H1 (cell line): ENCODE measurements at regions not wholly inside any gene's neighbourhood (a gene's known extent, or its start where the extent isn't known, plus 50 kb on each side); places are given as distances from the start of the nearest gene placed in this dataset.
A peak's percentile ranks its signal among the peaks of the same experiment; 100 is the strongest.

Experiments used
- CTCF ChIA-PET: fragments of 300-600 bp; sonication (Branson Sonifier 250); formaldehyde crosslinking; loops from one replicate; lab custom pipeline; 2021; ENCODE audit not compliant: partially characterized antibody; lab: Charles Lee
- POLR2A ChIA-PET: fragments of 300-600 bp; sonication (Branson Sonifier 250); formaldehyde crosslinking; loops from one replicate; lab custom pipeline; 2021; ENCODE audit warnings: inconsistent platforms; ENCODE audit not compliant: partially characterized antibody; lab: Charles Lee
- DNase-seq, 2 experiments: peaks; one replicate each; pipeline versions ENCODE4 v3.0.0 to v3.0.0-alpha.2; 2010 to 2022; ENCODE audit warnings: low spot score in 2 of 2, low read depth in 1 of 2, mixed read lengths in 1 of 2
- FAIRE-seq: peaks from 2 replicates; lab custom pipeline; 2011; peaks lifted over from hg19 to GRCh38; lab: Jason Lieb, UNC
- H2AFZ ChIP-seq: 2 replicates; pipeline ENCODE4 v1.8.1; 2012; ENCODE audit warnings: low read length, inconsistent platforms
- H2AK5ac ChIP-seq: 2 replicates; pipeline ENCODE4 v1.6.1; 2013; ENCODE audit warnings: low read depth, low read length
- H2BK120ac ChIP-seq: replicated peaks from 2 replicates; pipeline ENCODE3; 2013; ENCODE audit warnings: low read depth, low read length, inconsistent platforms
- H2BK12ac ChIP-seq: 2 replicates; pipeline ENCODE4 v1.6.1; 2013; ENCODE audit warnings: low read depth, low read length
- H2BK15ac ChIP-seq: 2 replicates; pipeline ENCODE4 v1.6.1; 2013; ENCODE audit warnings: low read length
- H2BK20ac ChIP-seq: 2 replicates; pipeline ENCODE4 v1.6.1; 2013; ENCODE audit warnings: low read length
- H2BK5ac ChIP-seq: 2 replicates; pipeline ENCODE4 v1.6.1; 2013; ENCODE audit warnings: low read depth, low read length
- H3K14ac ChIP-seq: 2 replicates; pipeline ENCODE4 v1.6.1; 2013; ENCODE audit warnings: inconsistent platforms; ENCODE audit not compliant: insufficient read length
- H3K18ac ChIP-seq: 2 replicates; pipeline ENCODE4 v1.6.1; 2013; ENCODE audit warnings: low read length; ENCODE audit errors: extremely low read depth
- H3K23ac ChIP-seq: 2 replicates; pipeline ENCODE4 v1.6.1; 2013; ENCODE audit warnings: inconsistent platforms; ENCODE audit not compliant: insufficient read length
- H3K23me2 ChIP-seq: 2 replicates; pipeline ENCODE4 v1.6.1; 2013; ENCODE audit warnings: low read depth, low read length
- H3K27ac ChIP-seq: 2 replicates; pipeline ENCODE4 v1.6.1; 2011; ENCODE audit warnings: low read depth, low read length, inconsistent platforms
- H3K27me3 ChIP-seq, 4 experiments: replicated peaks in 1 of 4; 1 replicate in 1 of 4; 2 replicates in 3 of 4; pipeline versions ENCODE4 v1.6.1 to v1.8.1; 2011 to 2013; ENCODE audit warnings: low read length in 3 of 4, mild to moderate bottlenecking in 3 of 4, inconsistent platforms in 2 of 4, mixed read lengths in 2 of 4, moderate library complexity in 1 of 4; ENCODE audit not compliant: control insufficient read depth in 3 of 4, insufficient read depth in 3 of 4; ENCODE audit errors: extremely low read depth in 1 of 4
- H3K36me3 ChIP-seq, 4 experiments: 2 replicates each; pipeline versions ENCODE4 v1.6.1 to v1.8.1; 2011 to 2013; ENCODE audit warnings: mild to moderate bottlenecking in 4 of 4, low read length in 3 of 4, moderate library complexity in 2 of 4, control low read depth in 1 of 4, inconsistent platforms in 1 of 4; ENCODE audit not compliant: insufficient read depth in 4 of 4, control insufficient read depth in 2 of 4
- H3K4ac ChIP-seq: replicated peaks from 2 replicates; pipeline ENCODE3; 2013; ENCODE audit warnings: low read length, low read depth, mixed read lengths, inconsistent platforms; ENCODE audit not compliant: insufficient read length
- H3K4me1 ChIP-seq, 4 experiments: replicated peaks in 1 of 4; 1 replicate in 1 of 4; 2 replicates in 3 of 4; pipeline versions ENCODE4 v1.6.1 to v1.8.1; 2011 to 2013; ENCODE audit warnings: low read length in 3 of 4, inconsistent platforms in 2 of 4, mixed read lengths in 1 of 4; ENCODE audit not compliant: insufficient read depth in 4 of 4, control insufficient read depth in 3 of 4
- H3K4me2 ChIP-seq, 2 experiments: 2 replicates each; pipeline versions ENCODE4 v1.6.1 to v1.8.1; 2011 to 2013; ENCODE audit warnings: low read depth in 2 of 2, low read length in 2 of 2, control low read depth in 1 of 2, inconsistent platforms in 1 of 2, mild to moderate bottlenecking in 1 of 2; ENCODE audit not compliant: insufficient read depth in 1 of 2
- H3K4me3 ChIP-seq, 4 experiments: fragments of 200-600, 300-600 bp in 1 of 4; sonication (generic), shearing (Covaris generic), sonication (Bioruptor Twin) in 1 of 4; 2 replicates each; pipeline versions ENCODE4 v1.5.1 to v1.8.1; 2011 to 2016; ENCODE audit warnings: low read length in 4 of 4, low read depth in 3 of 4, control low read depth in 2 of 4, inconsistent platforms in 2 of 4, mild to moderate bottlenecking in 2 of 4, mixed read lengths in 1 of 4, moderate library complexity in 1 of 4; ENCODE audit not compliant: insufficient read depth in 2 of 4; ENCODE audit errors: extremely low read depth in 1 of 4
- H3K56ac ChIP-seq: replicated peaks from 2 replicates; pipeline ENCODE3; 2013; ENCODE audit warnings: low read depth, mild to moderate bottlenecking, mixed read lengths, low read length, inconsistent platforms; ENCODE audit not compliant: insufficient read length
- H3K79me1 ChIP-seq: 2 replicates; pipeline ENCODE4 v1.6.1; 2013; ENCODE audit warnings: low read depth, low read length, control low read depth
- H3K79me2 ChIP-seq, 2 experiments: 2 replicates each; pipeline versions ENCODE4 v1.6.1 to v1.8.1; 2012 to 2013; ENCODE audit warnings: low read length in 2 of 2, mild to moderate bottlenecking in 2 of 2, inconsistent platforms in 1 of 2; ENCODE audit not compliant: insufficient read depth in 2 of 2, control insufficient read depth in 1 of 2
- H3K9ac ChIP-seq, 4 experiments: replicated peaks in 1 of 4; 1 replicate in 1 of 4; 2 replicates in 3 of 4; pipeline versions ENCODE4 v1.6.1 to v1.8.1; 2011 to 2013; ENCODE audit warnings: low read depth in 3 of 4, low read length in 3 of 4, control low read depth in 2 of 4, mild to moderate bottlenecking in 2 of 4, moderate library complexity in 2 of 4, inconsistent platforms in 1 of 4; ENCODE audit errors: extremely low read depth in 1 of 4
- H3K9me3 ChIP-seq, 2 experiments: 2 replicates each; pipeline versions ENCODE4 v1.6.1 to v1.8.1; 2012 to 2013; ENCODE audit warnings: mild to moderate bottlenecking in 2 of 2, moderate library complexity in 2 of 2, control low read depth in 1 of 2, inconsistent platforms in 1 of 2, low read depth in 1 of 2, low read length in 1 of 2, mixed read lengths in 1 of 2; ENCODE audit not compliant: insufficient read depth in 2 of 2
- H4K20me1 ChIP-seq, 2 experiments: replicated peaks in 1 of 2; 2 replicates each; pipeline versions ENCODE3 to v1.8.1; 2011 to 2013; ENCODE audit warnings: inconsistent platforms in 2 of 2, low read length in 2 of 2, mild to moderate bottlenecking in 1 of 2; ENCODE audit not compliant: insufficient read depth in 2 of 2, control insufficient read depth in 1 of 2
- H4K5ac ChIP-seq: 2 replicates; pipeline ENCODE4 v1.6.1; 2013; ENCODE audit warnings: low read length, low read depth, mixed read lengths, inconsistent platforms; ENCODE audit not compliant: insufficient read length
- H4K8ac ChIP-seq: 2 replicates; pipeline ENCODE4 v1.8.0; 2013; ENCODE audit warnings: mild to moderate bottlenecking, moderate library complexity, low read length, inconsistent platforms; ENCODE audit not compliant: insufficient read depth; ENCODE audit errors: extremely low read depth
- H4K91ac ChIP-seq: replicated peaks from 2 replicates; pipeline ENCODE3; 2013; ENCODE audit warnings: low read length, mixed read lengths, inconsistent platforms; ENCODE audit not compliant: insufficient read length
- CEBPB ChIP-seq: IDR thresholded peaks from 2 replicates; pipeline ENCODE4 v1.6.1; 2012; ENCODE audit warnings: low read depth, low read length
- KDM5A ChIP-seq: fragments of 200-600 bp; IDR thresholded peaks from 2 replicates; pipeline ENCODE4 v1.7.1; 2012; ENCODE audit warnings: mild to moderate bottlenecking, low read length, inconsistent platforms, mixed read lengths
- RAD21 ChIP-seq, 2 experiments: IDR thresholded peaks in 1 of 2; conservative IDR thresholded peaks in 1 of 2; 2 replicates each; pipeline ENCODE4 v1.6.1; 2011; ENCODE audit warnings: low read depth in 2 of 2, low read length in 2 of 2, improper control_type of control experiment in 1 of 2, inconsistent platforms in 1 of 2, mild to moderate bottlenecking in 1 of 2, moderate library complexity in 1 of 2
- ZNF274 ChIP-seq: IDR thresholded peaks from 2 replicates; pipeline ENCODE4 v1.7.0; 2012; ENCODE audit warnings: low read length, borderline replicate concordance; ENCODE audit errors: extremely low read depth
- WGBS, 2 experiments: shearing (Covaris generic) in 1 of 2; methylation state at CpG; one replicate each; pipeline versions ENCODE4 v1.1.6 to v1.1.7; 2013 to 2015; ENCODE audit warnings: low lambda C conversion rate in 2 of 2, mixed read lengths in 2 of 2, inconsistent platforms in 1 of 2, low coverage in 1 of 2, missing lambda C conversion rate in 1 of 2; ENCODE audit not compliant: insufficient replicate concordance in 2 of 2, insufficient coverage in 1 of 2, insufficient read length in 1 of 2; ENCODE audit errors: extremely low coverage in 1 of 2, missing lambda C conversion rate in 1 of 2; 5-methylcytosine and 5-hydroxymethylcytosine counted together
- TF ChIP-seq, protein P1 (sequence below): IDR thresholded peaks from 2 replicates; pipeline ENCODE4 v1.6.1; 2011; ENCODE audit warnings: low read depth, mild to moderate bottlenecking, low read length; ENCODE audit not compliant: insufficient read depth
- TF ChIP-seq, protein P2 (sequence below): IDR thresholded peaks from 2 replicates; pipeline ENCODE4 v1.6.1; 2011; ENCODE audit warnings: low read length, improper control_type of control experiment

DNA sequence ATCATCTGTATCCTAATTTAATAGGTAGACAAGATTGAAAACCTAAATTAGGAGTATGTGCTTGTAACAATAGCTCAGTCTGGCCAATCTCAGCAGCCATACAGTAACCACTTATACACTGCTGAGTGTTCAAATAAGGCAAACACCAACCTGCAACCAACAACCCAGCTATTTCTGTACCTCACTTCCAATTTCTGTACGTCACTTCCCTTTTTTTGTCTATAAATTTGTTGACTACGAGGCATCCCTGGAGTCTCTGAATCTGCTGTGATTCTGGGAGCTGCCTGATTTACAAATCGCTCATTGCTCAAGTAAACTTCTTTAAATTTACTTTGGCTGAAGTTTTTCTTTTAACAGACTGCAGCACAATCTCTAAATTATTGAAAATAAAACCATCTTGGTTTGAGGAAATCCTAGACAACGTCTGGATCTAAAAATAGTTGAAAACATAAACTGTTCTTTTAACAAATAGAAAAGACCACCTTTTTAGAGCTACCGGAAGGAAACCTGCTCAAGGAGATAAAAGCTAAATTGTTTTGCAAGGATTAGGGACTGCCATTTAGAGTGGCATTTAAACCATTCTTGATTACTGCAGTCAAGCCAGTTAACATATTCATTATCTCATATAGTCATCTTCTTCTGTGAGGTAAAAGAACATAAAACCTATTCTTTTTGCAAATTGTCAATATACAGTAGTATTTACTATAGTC, 778.1 kb downstream of the SH3BGRL start:
- no peaks in the 10 kb centered on the region for H3K79me2 ChIP-seq
- H3K23me2 ChIP-seq, result no peaks in the 10 kb centered on the region
- no peaks in the 10 kb centered on the region for H3K79me1 ChIP-seq
- H2BK15ac ChIP-seq, result no peak overlapping the region
- no peak overlapping the region for H3K27ac ChIP-seq
- H3K4me1 ChIP-seq, result no peaks in the 10 kb centered on the region
- H2BK5ac ChIP-seq, result no peak overlapping the region
- no peak overlapping the region for H3K23ac ChIP-seq
- no peak overlapping the region for H3K4me2 ChIP-seq
- 87% methylated on average over 5 of the region's 5 CpGs; no CpG with 5 or more reads in 1 of the 2 experiments for WGBS, 2 experiments
- POLR2A ChIA-PET, result no interaction called here
- no peak overlapping the region for H3K14ac ChIP-seq
- H3K36me3 ChIP-seq, result no peaks in the 10 kb centered on the region
- H4K5ac ChIP-seq, result no peak overlapping the region
- no peaks in the 10 kb centered on the region for H3K27me3 ChIP-seq
- FAIRE-seq (peak; percentile 13), DNase-seq (no peak)
- no peak overlapping the region for H2BK20ac ChIP-seq
- H2AFZ ChIP-seq, result no peak overlapping the region
- no peak overlapping the region for H3K56ac ChIP-seq
- H4K20me1 ChIP-seq, result no peaks in the 10 kb centered on the region
- no peaks in the 10 kb centered on the region for H3K9me3 ChIP-seq
- H2BK12ac ChIP-seq, result no peak overlapping the region
- no peak overlapping the region for H3K4me3 ChIP-seq
- H2BK120ac ChIP-seq, result no peak overlapping the region
- no peak overlapping the region for H2AK5ac ChIP-seq
- CTCF ChIA-PET, result no interaction called here
- H3K4ac ChIP-seq, result no peak overlapping the region
- H4K91ac ChIP-seq, result no peak overlapping the region
- H3K18ac ChIP-seq, result no peak overlapping the region
- no peak for TF ChIP-seq CEBPB
- TF ChIP-seq ZNF274, result no peak
- TF ChIP-seq, protein P1, sequence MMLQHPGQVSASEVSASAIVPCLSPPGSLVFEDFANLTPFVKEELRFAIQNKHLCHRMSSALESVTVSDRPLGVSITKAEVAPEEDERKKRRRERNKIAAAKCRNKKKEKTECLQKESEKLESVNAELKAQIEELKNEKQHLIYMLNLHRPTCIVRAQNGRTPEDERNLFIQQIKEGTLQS, result no peak
- no peak for TF ChIP-seq RAD21 (IDR thresholded peaks at IDR 0.05 in 1 of 2, conservative IDR thresholded peaks at IDR 0.05 in 1 of 2; ENCODE audit: low read depth in 2 of 2, low read length in 2 of 2)
- no peak for TF ChIP-seq KDM5A
- TF ChIP-seq, protein P2, sequence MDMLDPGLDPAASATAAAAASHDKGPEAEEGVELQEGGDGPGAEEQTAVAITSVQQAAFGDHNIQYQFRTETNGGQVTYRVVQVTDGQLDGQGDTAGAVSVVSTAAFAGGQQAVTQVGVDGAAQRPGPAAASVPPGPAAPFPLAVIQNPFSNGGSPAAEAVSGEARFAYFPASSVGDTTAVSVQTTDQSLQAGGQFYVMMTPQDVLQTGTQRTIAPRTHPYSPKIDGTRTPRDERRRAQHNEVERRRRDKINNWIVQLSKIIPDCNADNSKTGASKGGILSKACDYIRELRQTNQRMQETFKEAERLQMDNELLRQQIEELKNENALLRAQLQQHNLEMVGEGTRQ, result no peak
- no peak overlapping the region for H4K8ac ChIP-seq
- H3K9ac ChIP-seq, result no peak overlapping the region
